ENCODE measurements at regions not wholly inside any gene's neighbourhood (a gene's known extent, or its start where the extent isn't known, plus 50 kb on each side); places are given as distances from the start of the nearest gene placed in this dataset.

DNA sequence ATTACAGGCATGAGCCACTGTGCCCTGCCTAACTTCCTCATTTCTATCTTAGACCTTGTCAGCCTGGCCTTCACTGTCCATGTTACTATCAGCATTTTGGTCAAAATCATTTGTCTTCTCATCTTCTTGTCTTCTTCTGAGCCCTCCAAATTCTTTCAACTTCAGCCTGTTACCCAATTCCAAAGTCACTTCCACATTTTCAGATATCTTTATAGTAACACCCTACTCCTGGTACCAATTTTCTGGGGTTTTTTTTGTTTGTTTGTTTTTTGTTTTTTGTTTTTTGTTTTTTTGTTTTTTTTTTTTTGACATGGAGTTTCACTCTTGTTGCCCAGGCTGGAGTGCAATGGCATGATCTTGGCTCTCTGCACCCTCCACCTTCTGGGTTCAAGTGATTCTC lies 90.3 kb upstream of the LARP1 start:
- no peak for TF ChIP-seq EZH2 (IDR thresholded peaks at IDR 0.05; ENCODE audit: borderline replicate concordance, insufficient read depth, low read length, poor library complexity, severe bottlenecking)
- TF ChIP-seq, protein P1, sequence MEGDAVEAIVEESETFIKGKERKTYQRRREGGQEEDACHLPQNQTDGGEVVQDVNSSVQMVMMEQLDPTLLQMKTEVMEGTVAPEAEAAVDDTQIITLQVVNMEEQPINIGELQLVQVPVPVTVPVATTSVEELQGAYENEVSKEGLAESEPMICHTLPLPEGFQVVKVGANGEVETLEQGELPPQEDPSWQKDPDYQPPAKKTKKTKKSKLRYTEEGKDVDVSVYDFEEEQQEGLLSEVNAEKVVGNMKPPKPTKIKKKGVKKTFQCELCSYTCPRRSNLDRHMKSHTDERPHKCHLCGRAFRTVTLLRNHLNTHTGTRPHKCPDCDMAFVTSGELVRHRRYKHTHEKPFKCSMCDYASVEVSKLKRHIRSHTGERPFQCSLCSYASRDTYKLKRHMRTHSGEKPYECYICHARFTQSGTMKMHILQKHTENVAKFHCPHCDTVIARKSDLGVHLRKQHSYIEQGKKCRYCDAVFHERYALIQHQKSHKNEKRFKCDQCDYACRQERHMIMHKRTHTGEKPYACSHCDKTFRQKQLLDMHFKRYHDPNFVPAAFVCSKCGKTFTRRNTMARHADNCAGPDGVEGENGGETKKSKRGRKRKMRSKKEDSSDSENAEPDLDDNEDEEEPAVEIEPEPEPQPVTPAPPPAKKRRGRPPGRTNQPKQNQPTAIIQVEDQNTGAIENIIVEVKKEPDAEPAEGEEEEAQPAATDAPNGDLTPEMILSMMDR (IDR thresholded peaks at IDR 0.05; ENCODE audit: poor library complexity, severe bottlenecking): no peak
- TF ChIP-seq POLR2AphosphoS5 (IDR thresholded peaks at IDR 0.05): no peak
- TF ChIP-seq MXI1 (conservative IDR thresholded peaks at IDR 0.05; ENCODE audit: poor library complexity, severe bottlenecking): no peak
- no peak for TF ChIP-seq EP300 (conservative IDR thresholded peaks at IDR 0.05; ENCODE audit: poor library complexity, severe bottlenecking)
- no peak for TF ChIP-seq RAD21 (conservative IDR thresholded peaks at IDR 0.05)
- TF ChIP-seq SMC3 (conservative IDR thresholded peaks at IDR 0.05; ENCODE audit: poor library complexity): no peak
- no peak for TF ChIP-seq TAF1 (IDR thresholded peaks at IDR 0.05; ENCODE audit: low read depth)
- TF ChIP-seq, protein P2, sequence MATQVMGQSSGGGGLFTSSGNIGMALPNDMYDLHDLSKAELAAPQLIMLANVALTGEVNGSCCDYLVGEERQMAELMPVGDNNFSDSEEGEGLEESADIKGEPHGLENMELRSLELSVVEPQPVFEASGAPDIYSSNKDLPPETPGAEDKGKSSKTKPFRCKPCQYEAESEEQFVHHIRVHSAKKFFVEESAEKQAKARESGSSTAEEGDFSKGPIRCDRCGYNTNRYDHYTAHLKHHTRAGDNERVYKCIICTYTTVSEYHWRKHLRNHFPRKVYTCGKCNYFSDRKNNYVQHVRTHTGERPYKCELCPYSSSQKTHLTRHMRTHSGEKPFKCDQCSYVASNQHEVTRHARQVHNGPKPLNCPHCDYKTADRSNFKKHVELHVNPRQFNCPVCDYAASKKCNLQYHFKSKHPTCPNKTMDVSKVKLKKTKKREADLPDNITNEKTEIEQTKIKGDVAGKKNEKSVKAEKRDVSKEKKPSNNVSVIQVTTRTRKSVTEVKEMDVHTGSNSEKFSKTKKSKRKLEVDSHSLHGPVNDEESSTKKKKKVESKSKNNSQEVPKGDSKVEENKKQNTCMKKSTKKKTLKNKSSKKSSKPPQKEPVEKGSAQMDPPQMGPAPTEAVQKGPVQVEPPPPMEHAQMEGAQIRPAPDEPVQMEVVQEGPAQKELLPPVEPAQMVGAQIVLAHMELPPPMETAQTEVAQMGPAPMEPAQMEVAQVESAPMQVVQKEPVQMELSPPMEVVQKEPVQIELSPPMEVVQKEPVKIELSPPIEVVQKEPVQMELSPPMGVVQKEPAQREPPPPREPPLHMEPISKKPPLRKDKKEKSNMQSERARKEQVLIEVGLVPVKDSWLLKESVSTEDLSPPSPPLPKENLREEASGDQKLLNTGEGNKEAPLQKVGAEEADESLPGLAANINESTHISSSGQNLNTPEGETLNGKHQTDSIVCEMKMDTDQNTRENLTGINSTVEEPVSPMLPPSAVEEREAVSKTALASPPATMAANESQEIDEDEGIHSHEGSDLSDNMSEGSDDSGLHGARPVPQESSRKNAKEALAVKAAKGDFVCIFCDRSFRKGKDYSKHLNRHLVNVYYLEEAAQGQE (IDR thresholded peaks at IDR 0.05; ENCODE audit: borderline replicate concordance): no peak
- Histone ChIP-seq H3K79me2 (replicated peaks; ENCODE audit: insufficient read depth, low read length) (no peaks in the 10 kb centered on the region), H3K9me2 (ENCODE audit: insufficient read depth, low read length) (no peaks in the 10 kb centered on the region), H3K27me3 (ENCODE audit: insufficient read depth, low read depth, low read length) (no peaks in the 10 kb centered on the region), H3F3A (ENCODE audit: insufficient read depth, low read length, poor library complexity, severe bottlenecking) (no peaks in the 10 kb centered on the region), H3K9me3 (ENCODE audit: low read length) (no peaks in the 10 kb centered on the region), H3K27ac (ENCODE audit: low read length) (no peak overlapping the region), H4K20me1 (ENCODE audit: insufficient read depth) (no peaks in the 10 kb centered on the region), H3K4me2 (ENCODE audit: low read length) (no peak overlapping the region), H3K36me3 (ENCODE audit: insufficient read depth, low read length) (no peaks in the 10 kb centered on the region), H3K9ac (ENCODE audit: low read length) (no peak overlapping the region), H3K4me3 (ENCODE audit: low read length) (no peak overlapping the region), H2AFZ (ENCODE audit: low read depth, low read length) (no peak overlapping the region)

DNA sequence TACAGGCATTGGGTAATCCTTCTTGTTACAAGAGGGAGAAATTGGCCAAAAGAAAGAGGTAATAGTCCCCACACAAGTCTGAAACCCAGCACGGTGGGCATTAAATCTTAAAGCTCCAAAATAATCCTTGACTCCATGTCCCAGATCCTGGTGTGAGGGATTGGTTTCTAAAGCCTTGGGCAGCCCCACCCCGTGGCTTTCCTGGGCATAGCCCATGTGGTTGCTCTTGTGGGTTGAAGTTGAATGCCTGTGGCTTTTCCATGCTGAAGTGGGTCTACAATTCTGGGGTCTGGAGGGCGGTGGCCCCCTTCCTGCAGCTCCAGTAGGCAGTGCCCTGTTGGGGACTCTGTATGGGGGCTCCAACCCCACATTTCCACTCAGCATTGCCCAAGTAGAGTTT lies 91.8 kb upstream of the LARP1 start:
- H3K79me2 ChIP-seq (replicated peaks; ENCODE audit: insufficient read depth, low read length): no peaks in the 10 kb centered on the region
- H3K27me3 ChIP-seq (ENCODE audit: insufficient read depth, low read depth, low read length): no peaks in the 10 kb centered on the region
- no peaks in the 10 kb centered on the region for H3K9me2 ChIP-seq (ENCODE audit: insufficient read depth, low read length)
- H2AFZ ChIP-seq (ENCODE audit: low read depth, low read length): no peak overlapping the region
- TF ChIP-seq SMC3 (conservative IDR thresholded peaks at IDR 0.05; ENCODE audit: poor library complexity) (no peak), RAD21 (conservative IDR thresholded peaks at IDR 0.05) (no peak), EZH2 (IDR thresholded peaks at IDR 0.05; ENCODE audit: borderline replicate concordance, insufficient read depth, low read length, poor library complexity, severe bottlenecking) (no peak), EP300 (conservative IDR thresholded peaks at IDR 0.05; ENCODE audit: poor library complexity, severe bottlenecking) (no peak), POLR2AphosphoS5 (IDR thresholded peaks at IDR 0.05) (no peak), MXI1 (conservative IDR thresholded peaks at IDR 0.05; ENCODE audit: poor library complexity, severe bottlenecking) (no peak), TAF1 (IDR thresholded peaks at IDR 0.05; ENCODE audit: low read depth) (no peak)
- TF ChIP-seq, protein P1 (IDR thresholded peaks at IDR 0.05; ENCODE audit: poor library complexity, severe bottlenecking): no peak
- TF ChIP-seq, protein P2 (IDR thresholded peaks at IDR 0.05; ENCODE audit: borderline replicate concordance): no peak
- no peak overlapping the region for H3K27ac ChIP-seq (ENCODE audit: low read length)
- H3K9ac ChIP-seq (ENCODE audit: low read length): no peak overlapping the region
- no peaks in the 10 kb centered on the region for H4K20me1 ChIP-seq (ENCODE audit: insufficient read depth)
- H3K4me3 ChIP-seq (ENCODE audit: low read length): no peak overlapping the region
- H3K36me3 ChIP-seq (ENCODE audit: insufficient read depth, low read length): no peaks in the 10 kb centered on the region
- no peaks in the 10 kb centered on the region for H3F3A ChIP-seq (ENCODE audit: insufficient read depth, low read length, poor library complexity, severe bottlenecking)
- no peak overlapping the region for H3K4me2 ChIP-seq (ENCODE audit: low read length)
- H3K9me3 ChIP-seq (ENCODE audit: low read length): no peaks in the 10 kb centered on the region
